SK-N-SH (cell line): ENCODE measurements at regions not wholly inside any gene's neighbourhood (a gene's known extent, or its start where the extent isn't known, plus 50 kb on each side); places are given as distances from the start of the nearest gene placed in this dataset.

Experiments used
- CTCF ChIP-seq: fragments of 200-600 bp; sonication (generic); IDR thresholded peaks from 2 replicates; pipeline ENCODE4 v1.6.1; 2017; ENCODE audit warnings: antibody characterized with exemption, mild to moderate bottlenecking, moderate library complexity
- TAF1 ChIP-seq: IDR thresholded peaks from 2 replicates; pipeline ENCODE4 v1.6.1; 2012; ENCODE audit warnings: low read depth, mild to moderate bottlenecking, low read length, moderate library complexity, borderline replicate concordance

GRCh38 chr2:67043781-67044478 lies 353.2 kb upstream of the ETAA1 start:
- no peak for TF ChIP-seq TAF1
- TF ChIP-seq CTCF: no peak
